ENCODE measurements at regions not wholly inside any gene's neighbourhood (a gene's known extent, or its start where the extent isn't known, plus 50 kb on each side); places are given as distances from the start of the nearest gene placed in this dataset.

- Histone ChIP-seq H3K79me2 (ENCODE audit: insufficient read depth, low read depth, low read length) (no peaks in the 10 kb centered on the region), H3K36me3 (ENCODE audit: insufficient read depth, low read length) (no peaks in the 10 kb centered on the region), H4K20me1 (ENCODE audit: insufficient read depth, low read length) (no peaks in the 10 kb centered on the region), H2AFZ (ENCODE audit: low read length) (no peak overlapping the region), H3K4me2 (ENCODE audit: low read length) (no peak overlapping the region), H3K4me3 (ENCODE audit: low read depth, low read length, poor library complexity, severe bottlenecking) (no peak overlapping the region), H3K9me3 (ENCODE audit: low read length) (no peaks in the 10 kb centered on the region), H3K4me1 (ENCODE audit: insufficient read depth, low read length, poor library complexity, severe bottlenecking) (no peaks in the 10 kb centered on the region), H3K27ac (ENCODE audit: low read depth, low read length, poor library complexity, severe bottlenecking) (no peak overlapping the region), H3K9me2 (ENCODE audit: insufficient read depth, low read length) (no peaks in the 10 kb centered on the region)
- no peak for DNase-seq (ENCODE audit: low spot score)
- no TSS peak for BruUV-seq (replicated peaks)
- CTCF ChIA-PET (ENCODE audit: unreplicated experiment): no interaction called here
- TF ChIP-seq EZH2phosphoT487 (IDR thresholded peaks at IDR 0.05; ENCODE audit: borderline replicate concordance, low read depth, low read length) (no peak), CTCF (conservative IDR thresholded peaks at IDR 0.05; ENCODE audit: low read length) (no peak)
- POLR2A ChIA-PET: interaction anchor here (0.6 kb wide), 1 partner anchor 1209 kb away, joined by 3 read pairs; no protein-coding TSS in a partner anchor
- intact Hi-C loops (cut with micrococcal nuclease; ENCODE audit: unreplicated experiment): no loop called here
Measured at GRCh38 chr12:125300249-125300648, 235.0 kb downstream of the AACS start.

- Histone ChIP-seq H3K36me3 (ENCODE audit: insufficient read depth, low read length) (no peaks in the 10 kb centered on the region), H3K4me1 (ENCODE audit: insufficient read depth, low read length, poor library complexity, severe bottlenecking) (no peaks in the 10 kb centered on the region), H3K27ac (ENCODE audit: low read depth, low read length, poor library complexity, severe bottlenecking) (no peak overlapping the region), H3K79me2 (ENCODE audit: insufficient read depth, low read depth, low read length) (no peaks in the 10 kb centered on the region), H2AFZ (ENCODE audit: low read length) (no peak overlapping the region), H3K4me2 (ENCODE audit: low read length) (no peak overlapping the region), H3K9me2 (ENCODE audit: insufficient read depth, low read length) (no peaks in the 10 kb centered on the region), H4K20me1 (ENCODE audit: insufficient read depth, low read length) (no peaks in the 10 kb centered on the region), H3K9me3 (ENCODE audit: low read length) (no peaks in the 10 kb centered on the region), H3K4me3 (ENCODE audit: low read depth, low read length, poor library complexity, severe bottlenecking) (no peak overlapping the region)
- intact Hi-C loops (cut with micrococcal nuclease; ENCODE audit: unreplicated experiment): no loop called here
- BruUV-seq (replicated peaks): no TSS peak
- ChIA-PET POLR2A (no interaction called here), CTCF (ENCODE audit: unreplicated experiment) (no interaction called here)
- no peak for DNase-seq (ENCODE audit: low spot score)
- TF ChIP-seq EZH2phosphoT487 (IDR thresholded peaks at IDR 0.05; ENCODE audit: borderline replicate concordance, low read depth, low read length) (no peak), CTCF (conservative IDR thresholded peaks at IDR 0.05; ENCODE audit: low read length) (no peak)
Measured at GRCh38 chr12:125303337-125303736, 238.1 kb downstream of the AACS start.

- Histone ChIP-seq H3K4me3 (ENCODE audit: low read depth, low read length, poor library complexity, severe bottlenecking) (no peak overlapping the region), H3K36me3 (ENCODE audit: insufficient read depth, low read length) (no peaks in the 10 kb centered on the region), H3K27ac (ENCODE audit: low read depth, low read length, poor library complexity, severe bottlenecking) (no peak overlapping the region), H3K9me2 (ENCODE audit: insufficient read depth, low read length) (no peaks in the 10 kb centered on the region), H3K9me3 (ENCODE audit: low read length) (no peaks in the 10 kb centered on the region), H3K4me1 (ENCODE audit: insufficient read depth, low read length, poor library complexity, severe bottlenecking) (no peaks in the 10 kb centered on the region), H3K79me2 (ENCODE audit: insufficient read depth, low read depth, low read length) (no peaks in the 10 kb centered on the region), H3K4me2 (ENCODE audit: low read length) (no peak overlapping the region), H4K20me1 (ENCODE audit: insufficient read depth, low read length) (no peaks in the 10 kb centered on the region), H2AFZ (ENCODE audit: low read length) (no peak overlapping the region)
- BruUV-seq (replicated peaks): no TSS peak
- ChIA-PET CTCF (ENCODE audit: unreplicated experiment) (no interaction called here), POLR2A (no interaction called here)
- DNase-seq (ENCODE audit: low spot score): no peak
- TF ChIP-seq EZH2phosphoT487 (IDR thresholded peaks at IDR 0.05; ENCODE audit: borderline replicate concordance, low read depth, low read length) (no peak), CTCF (conservative IDR thresholded peaks at IDR 0.05; ENCODE audit: low read length) (no peak)
- intact Hi-C loops (cut with micrococcal nuclease; ENCODE audit: unreplicated experiment): no loop called here
Measured at GRCh38 chr12:125304029-125304428, 238.8 kb downstream of the AACS start.
